Embryonic facial prominence (tissue), 1 donor: ENCODE measurements at regions not wholly inside any gene's neighbourhood (a gene's known extent, or its start where the extent isn't known, plus 50 kb on each side); places are given as distances from the start of the nearest gene placed in this dataset.
"Not testable (repeated sequence)": the region's sequence is repeated elsewhere in the genome, so short reads cannot be mapped to it uniquely, and the experiment has no call there.

Source experiments
- DNase-seq: peaks from one replicate; pipeline ENCODE4 v3.0.0-alpha.2; 2016; ENCODE audit errors: extremely low spot score

DNA sequence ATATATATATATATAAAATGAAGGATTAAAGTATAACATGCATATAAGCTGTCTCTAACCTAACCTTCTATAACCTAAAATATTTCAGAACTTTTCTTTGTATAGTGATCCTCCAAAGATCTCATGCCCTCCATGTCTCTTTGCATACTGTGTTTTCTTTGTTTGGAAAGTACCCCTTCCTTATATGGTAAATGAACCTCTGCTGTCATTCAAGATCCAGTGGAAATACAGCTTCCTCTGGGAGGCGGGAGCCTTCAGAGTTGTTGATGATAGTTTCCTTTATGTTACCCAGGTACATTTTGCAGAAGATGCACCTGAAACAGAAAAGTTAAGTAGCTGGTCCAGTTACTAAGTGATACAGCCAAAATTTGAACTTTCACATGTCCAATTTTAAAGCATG, 233.3 kb upstream of the FOXP2 start:
- no peak for DNase-seq

DNA sequence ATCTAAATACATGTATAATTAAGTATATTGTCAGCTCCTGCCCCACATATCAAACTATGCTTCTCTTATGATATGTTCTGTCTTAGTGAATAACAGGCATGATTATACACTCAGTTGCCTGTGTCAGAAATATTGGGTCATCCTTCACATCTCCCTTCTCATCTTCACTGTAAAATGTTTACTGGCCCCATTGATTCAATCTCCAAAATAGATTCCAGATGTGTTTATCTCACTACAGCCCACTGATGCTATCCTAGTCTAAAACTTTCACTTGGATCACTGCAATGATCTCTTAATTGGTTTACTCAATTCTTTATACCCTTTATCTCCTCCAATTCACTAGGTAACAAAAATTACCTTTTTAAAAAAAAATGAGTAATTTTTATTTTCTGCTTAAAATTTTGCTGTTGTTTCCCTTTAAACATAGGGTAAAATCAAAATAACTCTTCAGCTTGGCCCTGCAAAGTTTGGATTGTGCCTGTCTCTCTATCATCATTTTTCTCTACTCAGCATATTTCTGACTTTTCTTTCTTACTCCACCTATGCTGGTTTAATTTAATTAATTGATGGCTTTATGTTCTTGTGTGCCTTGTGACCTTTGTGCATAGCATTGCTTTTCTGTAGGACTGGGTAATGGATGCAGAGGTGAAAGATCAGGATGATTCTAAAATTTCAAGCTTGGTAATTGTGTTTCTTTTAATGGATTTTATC, 233.9 kb upstream of the FOXP2 start:
- no peak for DNase-seq

- DNase-seq = no peak
These were observed 239.5 kb upstream of the FOXP2 start for GRCh38 chr7:114175125-114175524.

- DNase-seq = no peak
These were observed 241.3 kb upstream of the FOXP2 start for GRCh38 chr7:114173170-114173890.

GRCh38 chr7:114169389-114169788, 245.2 kb upstream of the FOXP2 start:
- DNase-seq = not testable (repeated sequence)

DNA sequence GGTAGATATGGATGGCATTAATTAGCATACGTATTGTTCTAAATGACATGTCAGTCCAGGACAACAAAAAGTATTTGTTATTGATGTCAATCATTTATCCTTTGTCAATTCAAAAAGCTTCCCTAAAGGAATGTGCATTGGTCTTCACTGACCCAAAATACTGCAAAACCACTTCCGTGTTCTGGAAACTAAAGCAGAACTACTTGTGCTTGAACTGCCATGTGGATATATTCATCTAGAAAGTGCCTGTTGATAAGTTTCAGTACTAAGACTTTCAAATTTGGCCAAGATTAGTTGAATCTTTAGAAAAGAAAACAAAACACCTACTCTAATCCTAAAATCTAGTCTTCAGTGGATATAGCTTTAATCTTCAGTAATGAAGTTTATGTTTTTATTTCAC, 242.1 kb upstream of the PPP1R3A start:
- no peak for DNase-seq

DNA sequence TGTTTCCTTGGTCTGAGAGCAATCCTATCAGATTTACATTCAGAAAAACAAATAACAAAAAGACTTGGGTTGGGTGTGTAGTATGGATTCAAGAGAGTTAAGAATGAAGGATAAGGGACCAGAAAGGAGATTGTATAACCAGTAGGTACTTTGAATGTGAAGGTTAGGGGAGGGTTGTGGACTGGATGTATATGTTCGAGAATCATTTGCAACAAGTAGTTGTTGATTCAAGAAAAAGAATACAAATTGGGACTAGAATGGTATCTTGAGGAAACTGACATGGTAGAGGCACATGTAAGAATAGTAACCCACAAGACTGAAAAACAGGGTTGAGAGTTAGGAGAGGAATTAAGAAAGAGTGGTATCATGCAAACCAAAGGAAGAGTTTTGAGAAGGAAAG, 240.0 kb upstream of the PPP1R3A start:
- no peak for DNase-seq

DNA sequence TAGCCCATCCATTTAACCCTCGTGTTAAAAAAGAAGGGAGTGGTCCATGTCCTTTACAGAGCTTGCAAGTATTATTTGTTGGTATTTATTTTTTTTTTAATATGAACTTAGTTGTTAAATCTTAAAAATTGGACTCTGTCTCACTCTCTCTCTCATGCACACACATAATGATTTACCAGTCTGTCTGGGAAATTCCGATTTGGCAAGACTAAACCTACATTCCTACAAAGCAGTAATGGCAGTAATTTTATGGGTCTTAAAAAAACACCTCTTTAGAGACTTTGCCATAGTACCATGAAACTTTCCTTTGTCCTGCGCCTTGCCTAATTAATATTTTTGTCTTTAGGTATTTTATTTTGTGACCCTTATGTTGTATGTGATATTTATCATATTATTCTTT, 239.5 kb upstream of the PPP1R3A start:
- no peak for DNase-seq

DNA sequence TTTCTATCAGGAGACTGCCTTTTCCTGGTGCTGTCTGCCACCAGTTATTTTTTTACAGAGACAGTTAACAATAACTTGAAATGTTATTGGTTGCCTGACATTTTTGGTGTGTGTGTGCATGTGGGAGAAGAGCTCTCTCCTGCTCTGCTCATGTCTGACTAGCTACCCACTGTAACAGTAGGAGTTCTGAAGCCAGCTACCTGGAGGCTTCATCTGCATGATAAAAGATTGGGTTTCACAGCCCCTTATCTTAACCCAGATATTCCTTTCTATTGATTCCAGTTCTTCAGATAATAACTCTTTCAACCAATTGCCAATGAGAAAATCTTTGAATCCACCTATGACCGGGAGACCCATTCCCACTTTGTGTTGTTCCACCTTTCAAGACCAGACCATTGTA, 237.4 kb upstream of the PPP1R3A start:
- no peak for DNase-seq

- no peak for DNase-seq
These were observed 236.6 kb upstream of the PPP1R3A start for GRCh38 chr7:114155116-114156110.

- no peak for DNase-seq
These were observed 234.9 kb upstream of the PPP1R3A start for GRCh38 chr7:114153700-114154099.

DNA sequence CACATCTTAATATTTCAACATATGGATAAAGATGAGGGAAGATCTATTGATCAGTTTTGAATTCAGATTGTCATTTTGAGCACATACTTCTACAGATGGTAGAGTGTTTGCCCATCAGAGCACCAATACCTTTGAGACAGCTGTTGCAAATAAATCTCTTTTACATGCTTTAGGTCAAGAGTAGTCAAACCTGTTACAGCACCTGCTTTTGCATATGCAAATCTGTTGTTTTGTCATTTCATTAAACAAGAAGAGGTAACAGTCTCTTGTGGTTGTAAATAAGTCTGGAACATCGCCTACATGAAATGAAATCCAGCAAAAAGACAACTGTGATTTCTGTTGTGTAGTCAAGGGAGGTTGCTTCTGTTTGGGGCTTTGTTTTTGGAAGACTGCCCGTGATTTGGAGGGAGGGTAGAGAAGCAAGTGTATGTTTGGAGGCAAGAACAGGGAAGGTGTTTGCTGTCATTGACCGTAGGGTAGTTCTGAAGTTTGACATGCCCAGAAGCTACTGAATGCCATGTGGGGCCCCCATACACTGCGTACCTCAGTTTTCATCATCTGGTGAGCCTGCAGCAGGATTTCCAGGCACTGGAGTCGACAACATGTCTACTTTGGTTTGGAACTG, 233.6 kb upstream of the PPP1R3A start:
- no peak for DNase-seq

DNA sequence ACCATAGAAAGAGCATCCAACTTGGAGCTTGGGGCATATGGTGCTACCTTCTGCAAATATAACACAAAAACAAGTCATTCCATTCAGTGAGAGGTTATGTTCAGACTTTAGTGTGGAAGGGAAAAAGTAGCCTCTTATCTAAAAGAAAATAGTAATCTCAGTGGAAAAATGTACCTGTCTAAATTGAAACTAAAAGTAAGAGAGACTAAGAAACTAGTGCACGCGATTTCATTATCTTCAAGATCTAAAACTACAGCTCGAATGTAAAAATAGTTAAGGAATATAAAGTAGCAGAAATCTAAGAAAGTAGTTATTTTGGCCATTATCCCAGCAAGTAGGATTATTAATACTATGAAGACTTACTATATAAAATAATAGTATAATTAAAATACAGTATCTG, 233.0 kb upstream of the PPP1R3A start:
- DNase-seq = no peak

DNA sequence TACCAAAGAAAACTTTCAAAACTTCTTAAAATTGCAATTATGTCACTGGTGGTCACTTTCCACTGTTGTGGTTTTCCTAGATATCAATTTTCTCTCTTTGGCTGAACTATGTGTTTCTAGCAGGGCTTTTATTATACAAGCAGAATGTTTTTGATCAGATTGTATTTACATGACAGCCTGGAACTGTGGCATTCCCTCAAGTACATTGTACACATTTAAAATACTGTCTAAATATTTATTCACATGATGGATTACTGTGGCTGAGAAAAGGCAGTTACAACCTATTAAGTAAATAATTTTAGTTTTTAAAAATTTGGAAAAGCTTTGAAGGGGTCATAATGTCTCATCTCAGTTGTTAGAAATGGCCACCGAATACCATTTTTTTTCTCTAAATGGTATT, 231.9 kb upstream of the PPP1R3A start:
- no peak for DNase-seq

GRCh38 chr7:114148779-114149178, 230.0 kb upstream of the PPP1R3A start:
- no peak for DNase-seq

GRCh38 chr7:114141415-114141814, 222.6 kb upstream of the PPP1R3A start:
- no peak for DNase-seq

GRCh38 chr7:114140561-114140960, 221.8 kb upstream of the PPP1R3A start:
- DNase-seq = no peak

GRCh38 chr7:114139690-114140089, 220.9 kb upstream of the PPP1R3A start:
- not testable (repeated sequence) for DNase-seq

GRCh38 chr7:114138587-114138986, 219.8 kb upstream of the PPP1R3A start:
- no peak for DNase-seq

GRCh38 chr7:114133717-114134116, 214.9 kb upstream of the PPP1R3A start:
- DNase-seq = no peak

GRCh38 chr7:114130866-114131265, 212.1 kb upstream of the PPP1R3A start:
- no peak for DNase-seq

GRCh38 chr7:114128880-114129279, 210.1 kb upstream of the PPP1R3A start:
- DNase-seq = no peak
